NCI-H526 (cell line): ENCODE measurements at regions not wholly inside any gene's neighbourhood (a gene's known extent, or its start where the extent isn't known, plus 50 kb on each side); places are given as distances from the start of the nearest gene placed in this dataset.

Experiments
- DNase-seq, 2 experiments: peaks; one replicate each; lab custom pipeline; 2025; lab: John Stamatoyannopoulos, UW

GRCh38 chr18:77990131-77990530 lies 740.5 kb downstream of the GALR1 start:
- no peak for DNase-seq

GRCh38 chr18:77990901-77991300 lies 741.3 kb downstream of the GALR1 start:
- no peak for DNase-seq

GRCh38 chr18:77992057-77992456 lies 742.4 kb downstream of the GALR1 start:
- no peak for DNase-seq

GRCh38 chr18:77993188-77993981 lies 743.7 kb downstream of the GALR1 start:
- DNase-seq, result no peak

GRCh38 chr18:77995593-77995992 lies 745.9 kb downstream of the GALR1 start:
- no peak for DNase-seq

GRCh38 chr18:77996737-77997136 lies 747.1 kb downstream of the GALR1 start:
- no peak for DNase-seq

GRCh38 chr18:78001811-78002210 lies 752.2 kb downstream of the GALR1 start:
- peak; percentile 43 to 49 for DNase-seq

GRCh38 chr18:78006006-78006773 lies 756.5 kb downstream of the GALR1 start:
- DNase-seq, result no peak

- DNase-seq, result peak; percentile 78 to 84
These were observed 757.2 kb downstream of the GALR1 start for GRCh38 chr18:78006774-78007260.

GRCh38 chr18:78010363-78010762 lies 760.7 kb downstream of the GALR1 start:
- DNase-seq, result no peak

GRCh38 chr18:78017869-78018268 lies 768.2 kb downstream of the GALR1 start:
- DNase-seq, result no peak

GRCh38 chr18:78021196-78021595 lies 771.5 kb downstream of the GALR1 start:
- DNase-seq, result peak; percentile 0 to 8

GRCh38 chr18:78031589-78031988 lies 781.9 kb downstream of the GALR1 start:
- no peak for DNase-seq

- no peak for DNase-seq
These were observed 782.3 kb downstream of the GALR1 start for GRCh38 chr18:78031991-78032390.

GRCh38 chr18:78032574-78032973 lies 782.9 kb downstream of the GALR1 start:
- DNase-seq, result no peak

- DNase-seq, result no peak
These were observed 785.1 kb downstream of the GALR1 start for GRCh38 chr18:78034755-78035154.

GRCh38 chr18:78041218-78041617 lies 791.6 kb downstream of the GALR1 start:
- no peak for DNase-seq

GRCh38 chr18:78046631-78047030 lies 797.0 kb downstream of the GALR1 start:
- no peak for DNase-seq

- DNase-seq, result no peak
These were observed 799.6 kb downstream of the GALR1 start for GRCh38 chr18:78049281-78049680.

- no peak for DNase-seq
These were observed 805.2 kb downstream of the GALR1 start for GRCh38 chr18:78054801-78055200.

- no peak for DNase-seq
These were observed 806.4 kb downstream of the GALR1 start for GRCh38 chr18:78056011-78056410.

- no peak for DNase-seq
These were observed 820.4 kb downstream of the GALR1 start for GRCh38 chr18:78069784-78070664.
